OCI-LY1 (cell line): ENCODE measurements at regions not wholly inside any gene's neighbourhood (a gene's known extent, or its start where the extent isn't known, plus 50 kb on each side); places are given as distances from the start of the nearest gene placed in this dataset.

Experiments
- H2AFZ ChIP-seq: fragments of 200-600 bp; sonication (generic), shearing (Covaris generic); 2 replicates; pipeline ENCODE4 v1.6.0; 2014; ENCODE audit warnings: antibody characterized with exemption, mild to moderate bottlenecking, low read length
- H3F3A ChIP-seq: fragments of 200-600 bp; sonication (generic), shearing (Covaris generic); 2 replicates; pipeline ENCODE4 v1.6.0; 2014; ENCODE audit warnings: mild to moderate bottlenecking, antibody characterized with exemption, low read length, moderate library complexity; ENCODE audit not compliant: insufficient read depth
- H3K27ac ChIP-seq: fragments of 200-600 bp; sonication (generic); 2 replicates; pipeline ENCODE4 v1.5.1; 2014; ENCODE audit warnings: low read length, mixed run types, mild to moderate bottlenecking, low read depth; ENCODE audit not compliant: poor library complexity, severe bottlenecking
- H3K27me3 ChIP-seq: fragments of 200-600 bp; sonication (generic); 2 replicates; pipeline ENCODE4 v1.6.0; 2014; ENCODE audit warnings: antibody characterized with exemption, mild to moderate bottlenecking, low read length, moderate library complexity; ENCODE audit not compliant: insufficient read depth
- H3K36me3 ChIP-seq: fragments of 200-600 bp; sonication (generic); 2 replicates; pipeline ENCODE4 v1.6.1; 2014; ENCODE audit warnings: mild to moderate bottlenecking, antibody characterized with exemption, low read length, moderate library complexity, mixed read lengths; ENCODE audit not compliant: insufficient read depth
- H3K4me1 ChIP-seq: fragments of 200-600 bp; sonication (generic); 2 replicates; pipeline ENCODE4 v1.5.1; 2014; ENCODE audit warnings: mild to moderate bottlenecking, low read length, moderate library complexity; ENCODE audit not compliant: insufficient read depth, severe bottlenecking
- H3K4me2 ChIP-seq: fragments of 200-600 bp; sonication (generic), shearing (Covaris generic); 2 replicates; pipeline ENCODE4 v1.6.1; 2014; ENCODE audit warnings: low read length
- H3K4me3 ChIP-seq: fragments of 200-600 bp; sonication (generic); 2 replicates; pipeline ENCODE4 v1.5.1; 2014; ENCODE audit warnings: low read length, low read depth, mild to moderate bottlenecking, mixed read lengths; ENCODE audit not compliant: poor library complexity, severe bottlenecking
- H3K79me2 ChIP-seq: fragments of 200-600 bp; shearing (Covaris generic); 2 replicates; pipeline ENCODE4 v1.6.1; 2016; ENCODE audit warnings: mixed run types, low read length, mixed read lengths; ENCODE audit not compliant: insufficient read depth
- H3K9ac ChIP-seq: fragments of 200-600 bp; sonication (generic), shearing (Covaris generic); 2 replicates; pipeline ENCODE4 v1.6.1; 2014; ENCODE audit warnings: mild to moderate bottlenecking, low read length, mixed read lengths
- H3K9me2 ChIP-seq: fragments of 200-600 bp; sonication (generic), shearing (Covaris generic); 2 replicates; pipeline ENCODE4 v1.6.1; 2014; ENCODE audit warnings: low read depth, mild to moderate bottlenecking, low read length, mixed read lengths
- H3K9me3 ChIP-seq: fragments of 200-600 bp; shearing (Covaris generic); 2 replicates; pipeline ENCODE4 v1.6.1; 2014; ENCODE audit warnings: low read length, mixed read lengths
- H4K20me1 ChIP-seq: fragments of 200-600 bp; sonication (generic), shearing (Covaris generic); 2 replicates; pipeline ENCODE4 v1.6.0; 2016; ENCODE audit warnings: mild to moderate bottlenecking, low read length; ENCODE audit not compliant: insufficient read depth
- EZH2 ChIP-seq: fragments of 200-600 bp; sonication (generic), shearing (Covaris generic); IDR thresholded peaks from 2 replicates; pipeline ENCODE4 v1.8.0; 2017; ENCODE audit warnings: borderline replicate concordance, mixed run types, mild to moderate bottlenecking, antibody characterized with exemption, low read length, moderate library complexity, mixed read lengths
- TF ChIP-seq, protein P1 (sequence below): fragments of 200-600 bp; sonication (generic), shearing (Covaris generic); IDR thresholded peaks from 2 replicates; pipeline ENCODE4 v1.5.1; 2017; ENCODE audit warnings: mild to moderate bottlenecking, antibody characterized with exemption, low read length, moderate library complexity, mixed read lengths

- no peaks in the 10 kb centered on the region for H3K27me3 ChIP-seq
- H2AFZ ChIP-seq = no peak overlapping the region; the same call in 1 of the 2 replicates
- H3K4me1 ChIP-seq = no peaks in the 10 kb centered on the region
- H3K9me2 ChIP-seq = no peaks in the 10 kb centered on the region
- H3F3A ChIP-seq = no peaks in the 10 kb centered on the region
- H4K20me1 ChIP-seq = no peaks in the 10 kb centered on the region
- no peaks in the 10 kb centered on the region for H3K79me2 ChIP-seq
- no peak overlapping the region for H3K4me3 ChIP-seq
- no peaks in the 10 kb centered on the region for H3K9me3 ChIP-seq
- TF ChIP-seq, protein P1, sequence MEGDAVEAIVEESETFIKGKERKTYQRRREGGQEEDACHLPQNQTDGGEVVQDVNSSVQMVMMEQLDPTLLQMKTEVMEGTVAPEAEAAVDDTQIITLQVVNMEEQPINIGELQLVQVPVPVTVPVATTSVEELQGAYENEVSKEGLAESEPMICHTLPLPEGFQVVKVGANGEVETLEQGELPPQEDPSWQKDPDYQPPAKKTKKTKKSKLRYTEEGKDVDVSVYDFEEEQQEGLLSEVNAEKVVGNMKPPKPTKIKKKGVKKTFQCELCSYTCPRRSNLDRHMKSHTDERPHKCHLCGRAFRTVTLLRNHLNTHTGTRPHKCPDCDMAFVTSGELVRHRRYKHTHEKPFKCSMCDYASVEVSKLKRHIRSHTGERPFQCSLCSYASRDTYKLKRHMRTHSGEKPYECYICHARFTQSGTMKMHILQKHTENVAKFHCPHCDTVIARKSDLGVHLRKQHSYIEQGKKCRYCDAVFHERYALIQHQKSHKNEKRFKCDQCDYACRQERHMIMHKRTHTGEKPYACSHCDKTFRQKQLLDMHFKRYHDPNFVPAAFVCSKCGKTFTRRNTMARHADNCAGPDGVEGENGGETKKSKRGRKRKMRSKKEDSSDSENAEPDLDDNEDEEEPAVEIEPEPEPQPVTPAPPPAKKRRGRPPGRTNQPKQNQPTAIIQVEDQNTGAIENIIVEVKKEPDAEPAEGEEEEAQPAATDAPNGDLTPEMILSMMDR = no peak
- no peak for TF ChIP-seq EZH2
- no peak overlapping the region for H3K27ac ChIP-seq
- no peak overlapping the region for H3K9ac ChIP-seq
- H3K36me3 ChIP-seq = no peaks in the 10 kb centered on the region
- H3K4me2 ChIP-seq = no peak overlapping the region
Measured at GRCh38 chr13:64278493-64278892, 2862.8 kb upstream of the PCDH20 start.

DNA sequence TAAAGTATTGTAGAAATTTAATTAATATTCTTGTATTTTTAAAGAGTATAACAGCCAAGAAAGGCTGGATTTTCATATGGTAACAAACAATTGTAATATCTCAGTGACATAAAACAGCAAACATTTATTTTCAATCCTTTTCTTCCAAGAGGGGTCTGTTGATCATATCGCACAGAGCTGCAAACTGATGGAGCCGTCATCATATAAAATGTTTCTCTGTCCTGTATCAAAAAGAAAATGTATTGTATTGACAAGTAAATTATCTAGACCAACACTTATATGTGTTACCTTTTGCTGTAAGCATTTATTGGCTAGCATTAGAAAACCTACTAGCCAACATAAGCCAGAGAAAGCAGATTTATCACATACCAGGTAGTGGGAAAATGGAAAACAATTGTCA lies 2861.4 kb upstream of the PCDH20 start:
- no peaks in the 10 kb centered on the region for H3K4me1 ChIP-seq
- TF ChIP-seq, protein P1 = no peak
- no peak for TF ChIP-seq EZH2
- H4K20me1 ChIP-seq = no peaks in the 10 kb centered on the region
- no peaks in the 10 kb centered on the region for H3K27me3 ChIP-seq
- no peak overlapping the region for H3K9ac ChIP-seq
- H3K4me3 ChIP-seq = no peak overlapping the region
- no peaks in the 10 kb centered on the region for H3K9me2 ChIP-seq
- H2AFZ ChIP-seq = no peak overlapping the region
- no peaks in the 10 kb centered on the region for H3K9me3 ChIP-seq
- no peaks in the 10 kb centered on the region for H3F3A ChIP-seq
- no peaks in the 10 kb centered on the region for H3K36me3 ChIP-seq
- H3K4me2 ChIP-seq = no peak overlapping the region
- H3K27ac ChIP-seq = no peak overlapping the region
- no peaks in the 10 kb centered on the region for H3K79me2 ChIP-seq

- Histone ChIP-seq H3K9me3 (no peaks in the 10 kb centered on the region), H3K9me2 (no peaks in the 10 kb centered on the region), H3K4me3 (no peak overlapping the region), H3K27me3 (no peaks in the 10 kb centered on the region), H3K4me1 (no peaks in the 10 kb centered on the region), H3K27ac (no peak overlapping the region), H2AFZ (no peak overlapping the region), H3K9ac (no peak overlapping the region), H3K4me2 (no peak overlapping the region), H3F3A (no peaks in the 10 kb centered on the region), H4K20me1 (no peaks in the 10 kb centered on the region), H3K36me3 (no peaks in the 10 kb centered on the region), H3K79me2 (no peaks in the 10 kb centered on the region)
- TF ChIP-seq EZH2 = no peak
- TF ChIP-seq, protein P1 = no peak
Measured at GRCh38 chr13:64276232-64276631, 2860.6 kb upstream of the PCDH20 start.
